Panc1 (cell line): ENCODE measurements at regions not wholly inside any gene's neighbourhood (a gene's known extent, or its start where the extent isn't known, plus 50 kb on each side); places are given as distances from the start of the nearest gene placed in this dataset.

ENCODE experiments used
- ATAC-seq: fragments of 200-7000 bp; cut with Tn5 transposase; 2 replicates; pipeline ENCODE4 v1.9.1; 2020; ENCODE audit warnings: mild to moderate bottlenecking, moderate library complexity
- BruUV-seq: library from RNA; stranded (reverse); fragments of 400-500 nt; replicated peaks from 2 replicates; lab custom pipeline; 2021; lab: Mats Ljungman, UMichigan
- CTCF ChIA-PET: fragments of 300-600 bp; sonication (Branson Sonifier 250); formaldehyde crosslinking; loops from one replicate; lab custom pipeline; 2022; ENCODE audit warnings: antibody characterized with exemption; lab: Charles Lee
- POLR2A ChIA-PET: fragments of 300-600 bp; sonication (Branson Sonifier 250); formaldehyde crosslinking; loops from one replicate; lab custom pipeline; 2022; ENCODE audit warnings: antibody characterized with exemption; lab: Charles Lee
- DNase-seq: peaks from one replicate; pipeline ENCODE4 v3.0.0-alpha.2; 2010; ENCODE audit warnings: low read depth, low spot score
- H3K27ac ChIP-seq: 2 replicates; pipeline ENCODE4 v1.5.1; 2011; ENCODE audit warnings: mild to moderate bottlenecking, low read length, inconsistent platforms
- H3K27me3 ChIP-seq: fragments of 200-500 bp; sonication (Bioruptor generic); 2 replicates; pipeline ENCODE4 v1.6.0; 2014; ENCODE audit warnings: low read length, inconsistent platforms; ENCODE audit not compliant: control insufficient read depth, insufficient read depth
- H3K36me3 ChIP-seq: fragments of 200-500 bp; sonication (Bioruptor generic); 2 replicates; pipeline ENCODE4 v1.5.1; 2014; ENCODE audit warnings: inconsistent platforms, mild to moderate bottlenecking, low read length, moderate library complexity; ENCODE audit not compliant: control insufficient read depth, insufficient read depth
- H3K4me1 ChIP-seq: 2 replicates; pipeline ENCODE4 v1.5.1; 2011; ENCODE audit warnings: inconsistent platforms, mild to moderate bottlenecking, low read length, moderate library complexity; ENCODE audit not compliant: control insufficient read depth, insufficient read depth
- H3K4me3 ChIP-seq, 2 experiments: 2 replicates each; pipeline ENCODE4 v1.5.1; 2011 to 2012; ENCODE audit warnings: low read depth in 2 of 2, low read length in 2 of 2, mild to moderate bottlenecking in 2 of 2, inconsistent platforms in 1 of 2, moderate library complexity in 1 of 2
- H3K9me3 ChIP-seq: fragments of 200-500 bp; sonication (Bioruptor generic); 2 replicates; pipeline ENCODE4 v1.5.1; 2014; ENCODE audit warnings: low read depth, mild to moderate bottlenecking, inconsistent platforms, low read length, moderate library complexity; ENCODE audit not compliant: control insufficient read depth, insufficient read depth
- POLR2AphosphoS5 ChIP-seq: IDR thresholded peaks from 2 replicates; pipeline ENCODE4 v1.6.1; 2012; ENCODE audit warnings: mild to moderate bottlenecking, low read depth, low read length, moderate library complexity
- SIN3A ChIP-seq: IDR thresholded peaks from 2 replicates; pipeline ENCODE4 v1.6.1; 2012; ENCODE audit warnings: low read depth, mild to moderate bottlenecking, low read length, moderate library complexity, borderline replicate concordance; ENCODE audit not compliant: insufficient read depth
- TCF7L2 ChIP-seq: IDR thresholded peaks from 2 replicates; pipeline ENCODE4 v1.6.1; 2011; ENCODE audit warnings: mild to moderate bottlenecking, low read depth, low read length, inconsistent platforms
- in situ Hi-C: cut with HindIII; loops from 2 replicates; pipeline ENCODE4 v1.10.0; 2016; ENCODE audit warnings: low sequenced_read_pairs, low pct_unique_long_range_greater_than_20kb
- intact Hi-C: fragments of 100-400 bp; cut with micrococcal nuclease; formaldehyde crosslinking; loops from one replicate; pipeline ENCODE4 v1.10.0; 2022; ENCODE audit not compliant: unreplicated experiment
- TF ChIP-seq, protein P1 (sequence below), 2 experiments: IDR thresholded peaks; 2 replicates each; pipeline ENCODE4 v1.6.1; 2011 to 2012; ENCODE audit warnings: low read depth in 2 of 2, control low read depth in 1 of 2, low read length in 1 of 2, mild to moderate bottlenecking in 1 of 2, moderate library complexity in 1 of 2; ENCODE audit not compliant: insufficient read depth in 1 of 2
- TF ChIP-seq, protein P2 (sequence below): fragments of 450-650 bp; IDR thresholded peaks from 2 replicates; pipeline ENCODE4 v1.5.1; 2017; ENCODE audit warnings: mild to moderate bottlenecking

DNA sequence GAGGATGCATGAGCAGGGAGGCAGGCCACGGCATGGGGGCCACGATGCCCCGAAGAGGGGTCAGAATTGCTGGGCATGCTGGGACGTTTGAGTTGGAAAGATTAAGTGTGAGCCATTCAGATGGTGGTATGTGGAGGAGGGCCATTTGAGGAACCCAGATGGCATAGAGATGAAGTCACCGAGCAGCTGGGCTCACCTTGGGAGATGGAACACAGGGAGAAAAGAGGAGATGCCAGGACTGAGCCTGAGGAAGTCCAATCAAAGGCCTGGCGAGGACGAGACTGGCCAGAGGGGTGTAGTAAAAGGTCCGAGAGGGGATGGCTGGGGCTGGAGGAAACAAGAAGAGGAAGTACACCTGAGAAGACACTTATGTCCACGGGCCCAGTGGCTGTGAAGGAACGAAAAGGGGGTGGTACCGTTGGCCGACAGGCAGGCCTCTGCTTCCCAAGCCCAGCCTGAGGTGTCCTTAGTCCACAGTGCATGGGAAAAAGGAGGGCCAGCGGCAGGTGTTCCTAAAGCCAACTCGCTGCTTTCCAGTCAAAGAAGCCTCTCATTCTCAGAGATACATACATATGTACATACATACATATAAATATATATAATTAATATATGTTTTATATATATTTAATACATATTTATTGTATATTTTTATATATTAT lies 54.6 kb upstream of the CLCN4 start:
- no peaks in the 10 kb centered on the region for H3K27me3 ChIP-seq
- TF ChIP-seq POLR2AphosphoS5 (no peak), TCF7L2 (no peak), SIN3A (no peak)
- TF ChIP-seq, protein P1, sequence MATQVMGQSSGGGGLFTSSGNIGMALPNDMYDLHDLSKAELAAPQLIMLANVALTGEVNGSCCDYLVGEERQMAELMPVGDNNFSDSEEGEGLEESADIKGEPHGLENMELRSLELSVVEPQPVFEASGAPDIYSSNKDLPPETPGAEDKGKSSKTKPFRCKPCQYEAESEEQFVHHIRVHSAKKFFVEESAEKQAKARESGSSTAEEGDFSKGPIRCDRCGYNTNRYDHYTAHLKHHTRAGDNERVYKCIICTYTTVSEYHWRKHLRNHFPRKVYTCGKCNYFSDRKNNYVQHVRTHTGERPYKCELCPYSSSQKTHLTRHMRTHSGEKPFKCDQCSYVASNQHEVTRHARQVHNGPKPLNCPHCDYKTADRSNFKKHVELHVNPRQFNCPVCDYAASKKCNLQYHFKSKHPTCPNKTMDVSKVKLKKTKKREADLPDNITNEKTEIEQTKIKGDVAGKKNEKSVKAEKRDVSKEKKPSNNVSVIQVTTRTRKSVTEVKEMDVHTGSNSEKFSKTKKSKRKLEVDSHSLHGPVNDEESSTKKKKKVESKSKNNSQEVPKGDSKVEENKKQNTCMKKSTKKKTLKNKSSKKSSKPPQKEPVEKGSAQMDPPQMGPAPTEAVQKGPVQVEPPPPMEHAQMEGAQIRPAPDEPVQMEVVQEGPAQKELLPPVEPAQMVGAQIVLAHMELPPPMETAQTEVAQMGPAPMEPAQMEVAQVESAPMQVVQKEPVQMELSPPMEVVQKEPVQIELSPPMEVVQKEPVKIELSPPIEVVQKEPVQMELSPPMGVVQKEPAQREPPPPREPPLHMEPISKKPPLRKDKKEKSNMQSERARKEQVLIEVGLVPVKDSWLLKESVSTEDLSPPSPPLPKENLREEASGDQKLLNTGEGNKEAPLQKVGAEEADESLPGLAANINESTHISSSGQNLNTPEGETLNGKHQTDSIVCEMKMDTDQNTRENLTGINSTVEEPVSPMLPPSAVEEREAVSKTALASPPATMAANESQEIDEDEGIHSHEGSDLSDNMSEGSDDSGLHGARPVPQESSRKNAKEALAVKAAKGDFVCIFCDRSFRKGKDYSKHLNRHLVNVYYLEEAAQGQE (IDR thresholded peaks at IDR 0.05; ENCODE audit: insufficient read depth in 1 of 2, low read depth in 2 of 2, low read length in 1 of 2), result no peak
- TF ChIP-seq, protein P2, sequence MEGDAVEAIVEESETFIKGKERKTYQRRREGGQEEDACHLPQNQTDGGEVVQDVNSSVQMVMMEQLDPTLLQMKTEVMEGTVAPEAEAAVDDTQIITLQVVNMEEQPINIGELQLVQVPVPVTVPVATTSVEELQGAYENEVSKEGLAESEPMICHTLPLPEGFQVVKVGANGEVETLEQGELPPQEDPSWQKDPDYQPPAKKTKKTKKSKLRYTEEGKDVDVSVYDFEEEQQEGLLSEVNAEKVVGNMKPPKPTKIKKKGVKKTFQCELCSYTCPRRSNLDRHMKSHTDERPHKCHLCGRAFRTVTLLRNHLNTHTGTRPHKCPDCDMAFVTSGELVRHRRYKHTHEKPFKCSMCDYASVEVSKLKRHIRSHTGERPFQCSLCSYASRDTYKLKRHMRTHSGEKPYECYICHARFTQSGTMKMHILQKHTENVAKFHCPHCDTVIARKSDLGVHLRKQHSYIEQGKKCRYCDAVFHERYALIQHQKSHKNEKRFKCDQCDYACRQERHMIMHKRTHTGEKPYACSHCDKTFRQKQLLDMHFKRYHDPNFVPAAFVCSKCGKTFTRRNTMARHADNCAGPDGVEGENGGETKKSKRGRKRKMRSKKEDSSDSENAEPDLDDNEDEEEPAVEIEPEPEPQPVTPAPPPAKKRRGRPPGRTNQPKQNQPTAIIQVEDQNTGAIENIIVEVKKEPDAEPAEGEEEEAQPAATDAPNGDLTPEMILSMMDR, result no peak
- intact Hi-C loops, result no loop called here
- CTCF ChIA-PET, result no interaction called here
- no TSS peak for BruUV-seq
- no peak for ATAC-seq
- H3K36me3 ChIP-seq, result no peaks in the 10 kb centered on the region
- H3K4me3 ChIP-seq, result no peak overlapping the region
- POLR2A ChIA-PET, result no interaction called here
- DNase-seq, result no peak
- H3K9me3 ChIP-seq, result no peaks in the 10 kb centered on the region
- in situ Hi-C loops, result no loop called here
- no peaks in the 10 kb centered on the region for H3K4me1 ChIP-seq
- H3K27ac ChIP-seq, result no peak overlapping the region

DNA sequence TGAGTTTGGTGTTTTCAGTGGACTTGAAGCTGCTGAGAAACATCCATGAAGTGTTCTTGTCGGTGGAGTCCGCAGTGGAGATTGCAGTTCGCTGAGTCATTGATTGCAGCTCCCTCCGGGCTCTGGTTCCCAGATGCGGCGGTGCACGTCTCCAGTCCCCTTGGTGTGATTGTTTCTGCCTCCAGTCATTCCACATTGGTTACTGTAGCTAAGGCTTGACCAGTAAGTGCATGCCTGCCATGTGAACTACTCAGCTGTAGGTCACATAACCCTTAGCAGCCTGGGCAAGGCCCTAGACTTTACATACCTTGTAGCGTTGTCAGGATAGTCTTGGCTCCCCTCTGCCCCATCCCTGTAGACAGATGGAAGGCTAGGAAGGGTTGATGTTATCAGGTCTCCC lies 53.8 kb upstream of the CLCN4 start:
- ChIA-PET POLR2A (no interaction called here), CTCF (no interaction called here)
- in situ Hi-C loops, result no loop called here
- no TSS peak for BruUV-seq
- no peaks in the 10 kb centered on the region for H3K36me3 ChIP-seq
- ATAC-seq (no peak), DNase-seq (no peak)
- intact Hi-C loops, result no loop called here
- no peaks in the 10 kb centered on the region for H3K27me3 ChIP-seq
- H3K4me1 ChIP-seq, result no peaks in the 10 kb centered on the region
- no peak overlapping the region for H3K27ac ChIP-seq
- TF ChIP-seq, protein P1 (IDR thresholded peaks at IDR 0.05; ENCODE audit: insufficient read depth in 1 of 2, low read depth in 2 of 2, low read length in 1 of 2), result no peak
- TF ChIP-seq TCF7L2, result no peak
- TF ChIP-seq, protein P2, result no peak
- H3K9me3 ChIP-seq, result no peaks in the 10 kb centered on the region
- H3K4me3 ChIP-seq, result no peak overlapping the region
